ENCODE measurements at regions not wholly inside any gene's neighbourhood (a gene's known extent, or its start where the extent isn't known, plus 50 kb on each side); places are given as distances from the start of the nearest gene placed in this dataset.
A peak's percentile ranks its signal among the peaks of the same experiment; 100 is the strongest.

DNA sequence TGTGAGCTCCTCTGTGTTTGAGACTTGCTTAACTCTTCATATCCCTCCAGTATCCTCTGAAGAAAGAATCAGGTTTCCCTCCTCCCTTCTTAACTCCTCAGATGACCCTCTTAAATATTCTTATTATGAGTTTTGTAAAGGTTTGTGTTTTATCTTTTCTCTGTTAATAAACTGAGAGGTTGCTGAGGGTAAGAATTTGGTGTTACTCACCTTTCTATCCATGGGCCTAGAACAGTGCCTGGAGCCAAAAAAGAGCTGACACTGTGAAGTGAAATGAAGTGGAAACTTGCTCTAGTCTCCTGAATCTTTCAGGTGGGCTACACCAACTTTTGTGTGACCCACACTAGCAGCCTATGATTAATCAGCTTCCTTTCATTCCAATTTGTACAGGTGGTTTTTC is 208.4 kb downstream of the CSNK1G3 start:
- Histone ChIP-seq H4K20me1 (ENCODE audit: insufficient read depth) (no peaks in the 10 kb centered on the region), H3K27me3 (ENCODE audit: insufficient read depth) (no peaks in the 10 kb centered on the region), H3K9me2 (no peaks in the 10 kb centered on the region), H2AFZ (ENCODE audit: low read depth) (no peak overlapping the region), H3K9me3 (no peaks in the 10 kb centered on the region), H3K36me3 (replicated peaks in 1 of 2; ENCODE audit: control insufficient read depth in 1 of 2, insufficient read depth in 2 of 2, low read length in 1 of 2) (no peaks in the 10 kb centered on the region), H3F3A (replicated peaks; ENCODE audit: insufficient read depth) (no peaks in the 10 kb centered on the region), H3K4me3 (ENCODE audit: low read depth in 2 of 2, low read length in 1 of 2) (no peak overlapping the region), H3K9ac (no peak overlapping the region), H3K79me2 (ENCODE audit: insufficient read depth) (no peaks in the 10 kb centered on the region), H3K4me1 (ENCODE audit: control insufficient read depth in 1 of 2, insufficient read depth in 2 of 2, low read depth in 1 of 2, low read length in 1 of 2) (no peaks in the 10 kb centered on the region; a peak in 1 of 4 replicates), H3K27ac (ENCODE audit: low read depth in 2 of 2, low read length in 1 of 2) (no peak overlapping the region), H3K4me2 (no peak overlapping the region)
- ChIA-PET CTCF (no interaction called here), POLR2A (no interaction called here)
- DNase-seq, result no peak
- TF ChIP-seq CHD2 (IDR thresholded peaks at IDR 0.05; ENCODE audit: low read length, partially characterized antibody) (no peak), JUND (IDR thresholded peaks at IDR 0.05) (no peak), MAX (IDR thresholded peaks at IDR 0.05; ENCODE audit: low read depth) (no peak), RCOR1 (IDR thresholded peaks at IDR 0.05; ENCODE audit: low read length) (no peak), FOXJ3 (CRISPR knock-in tag; IDR thresholded peaks at IDR 0.05) (no peak), TEAD4 (IDR thresholded peaks at IDR 0.05; ENCODE audit: borderline replicate concordance, insufficient read depth) (no peak), RFX5 (IDR thresholded peaks at IDR 0.05; ENCODE audit: low read length) (no peak), RAD21 (IDR thresholded peaks at IDR 0.05; ENCODE audit: low read length) (no peak), ELF1 (IDR thresholded peaks at IDR 0.05) (no peak), TCF12 (IDR thresholded peaks at IDR 0.05) (no peak), SMC3 (IDR thresholded peaks at IDR 0.05; ENCODE audit: low read depth, low read length) (no peak), GATA2 (CRISPR knock-in tag; IDR thresholded peaks at IDR 0.05) (no peak), FOXM1 (IDR thresholded peaks at IDR 0.05; ENCODE audit: low read depth) (no peak), YY1 (IDR thresholded peaks at IDR 0.05; ENCODE audit: low read depth) (no peak), ZBTB33 (IDR thresholded peaks at IDR 0.05; ENCODE audit: borderline replicate concordance, low read depth) (no peak), RXRA (IDR thresholded peaks at IDR 0.05; ENCODE audit: borderline replicate concordance, low read depth) (no peak), SIN3A (IDR thresholded peaks at IDR 0.05; ENCODE audit: borderline replicate concordance, low read depth, low read length) (no peak)

- no peak overlapping the region for H3K4me3 ChIP-seq (ENCODE audit: low read depth in 2 of 2, low read length in 1 of 2)
- POLR2A ChIA-PET, result no interaction called here
- H4K20me1 ChIP-seq (ENCODE audit: insufficient read depth), result no peaks in the 10 kb centered on the region
- H3K27me3 ChIP-seq (ENCODE audit: insufficient read depth), result no peaks in the 10 kb centered on the region
- H3K4me1 ChIP-seq (ENCODE audit: control insufficient read depth in 1 of 2, insufficient read depth in 2 of 2, low read depth in 1 of 2, low read length in 1 of 2), result no peaks in the 10 kb centered on the region; a peak in 1 of 4 replicates
- H3K9me2 ChIP-seq, result no peaks in the 10 kb centered on the region
- H2AFZ ChIP-seq (ENCODE audit: low read depth), result no peak overlapping the region
- H3K79me2 ChIP-seq (ENCODE audit: insufficient read depth), result no peaks in the 10 kb centered on the region
- 0 out of 2 replicates have a peak overlapping the region, but pooled peaks have one; percentile 9 for H3K4me2 ChIP-seq
- peak; percentile 15; the same call in 1 of the 2 replicates for TF ChIP-seq PBX3 (IDR thresholded peaks at IDR 0.05)
- TF ChIP-seq, protein P1, sequence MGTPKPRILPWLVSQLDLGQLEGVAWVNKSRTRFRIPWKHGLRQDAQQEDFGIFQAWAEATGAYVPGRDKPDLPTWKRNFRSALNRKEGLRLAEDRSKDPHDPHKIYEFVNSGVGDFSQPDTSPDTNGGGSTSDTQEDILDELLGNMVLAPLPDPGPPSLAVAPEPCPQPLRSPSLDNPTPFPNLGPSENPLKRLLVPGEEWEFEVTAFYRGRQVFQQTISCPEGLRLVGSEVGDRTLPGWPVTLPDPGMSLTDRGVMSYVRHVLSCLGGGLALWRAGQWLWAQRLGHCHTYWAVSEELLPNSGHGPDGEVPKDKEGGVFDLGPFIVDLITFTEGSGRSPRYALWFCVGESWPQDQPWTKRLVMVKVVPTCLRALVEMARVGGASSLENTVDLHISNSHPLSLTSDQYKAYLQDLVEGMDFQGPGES (IDR thresholded peaks at IDR 0.05; ENCODE audit: low read depth, low read length), result no peak
- peak; percentile 7; the same call in 1 of the 2 replicates for TF ChIP-seq FOSL2 (IDR thresholded peaks at IDR 0.05; ENCODE audit: borderline replicate concordance, low read depth)
- no peak overlapping the region for H3K9ac ChIP-seq
- peak overlapping the region in 1 of 2 experiments; percentile 27; a peak in 2 of 4 replicates for H3K27ac ChIP-seq (ENCODE audit: low read depth in 2 of 2, low read length in 1 of 2)
- 52% methylated on average over 3 of the region's 3 CpGs for WGBS (ENCODE audit: low lambda C conversion rate)
- no peaks in the 10 kb centered on the region for H3F3A ChIP-seq (replicated peaks; ENCODE audit: insufficient read depth)
- no peaks in the 10 kb centered on the region for H3K36me3 ChIP-seq (replicated peaks in 1 of 2; ENCODE audit: control insufficient read depth in 1 of 2, insufficient read depth in 2 of 2, low read length in 1 of 2)
- CTCF ChIA-PET, result no interaction called here
- H3K9me3 ChIP-seq, result no peaks in the 10 kb centered on the region
- DNase-seq, result no peak
These were observed 207.0 kb downstream of the CSNK1G3 start for GRCh38 chr5:123719004-123719403.

Data from SK-N-SH (cell line).